NB4 (cell line): ENCODE measurements at regions not wholly inside any gene's neighbourhood (a gene's known extent, or its start where the extent isn't known, plus 50 kb on each side); places are given as distances from the start of the nearest gene placed in this dataset.

ENCODE experiments used
- CTCF ChIP-seq: IDR thresholded peaks from one replicate; pipeline ENCODE4 v1.5.1; 2012; ENCODE audit warnings: low read depth, low read length
- MYC ChIP-seq: IDR thresholded peaks from 2 replicates; pipeline ENCODE4 v1.6.1; 2011; ENCODE audit warnings: low read depth, low read length
- POLR2A ChIP-seq: IDR thresholded peaks from 2 replicates; pipeline ENCODE4 v1.6.1; 2011; ENCODE audit warnings: mild to moderate bottlenecking; ENCODE audit not compliant: insufficient read length; ENCODE audit errors: extremely low read depth
- TF ChIP-seq, protein P1 (sequence below): IDR thresholded peaks from 2 replicates; pipeline ENCODE4 v1.6.1; 2011; ENCODE audit warnings: low read depth, low read length

GRCh38 chr5:158543539-158544387 lies 556.0 kb downstream of the EBF1 start:
- no peak for TF ChIP-seq CTCF
- TF ChIP-seq MYC: no peak
- TF ChIP-seq, protein P1, sequence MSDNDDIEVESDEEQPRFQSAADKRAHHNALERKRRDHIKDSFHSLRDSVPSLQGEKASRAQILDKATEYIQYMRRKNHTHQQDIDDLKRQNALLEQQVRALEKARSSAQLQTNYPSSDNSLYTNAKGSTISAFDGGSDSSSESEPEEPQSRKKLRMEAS: no peak
- no peak for TF ChIP-seq POLR2A
